DOHH2 (cell line): ENCODE measurements at regions not wholly inside any gene's neighbourhood (a gene's known extent, or its start where the extent isn't known, plus 50 kb on each side); places are given as distances from the start of the nearest gene placed in this dataset.

Experiments
- H3F3A ChIP-seq: fragments of 200-600 bp; sonication (generic), shearing (Covaris generic); 2 replicates; pipeline ENCODE4 v1.6.0; 2016; ENCODE audit warnings: antibody characterized with exemption, mild to moderate bottlenecking; ENCODE audit not compliant: control insufficient read depth, insufficient read depth
- H3K27ac ChIP-seq: fragments of 200-600 bp; sonication (generic); 2 replicates; pipeline ENCODE4 v1.5.1; 2014; ENCODE audit warnings: low read depth, mild to moderate bottlenecking, low read length, moderate library complexity
- H3K27me3 ChIP-seq: fragments of 200-600 bp; sonication (generic); 2 replicates; pipeline ENCODE4 v1.6.1; 2014; ENCODE audit warnings: mild to moderate bottlenecking, low read length, mixed read lengths; ENCODE audit not compliant: control insufficient read depth
- H3K36me3 ChIP-seq: fragments of 200-600 bp; sonication (generic); 2 replicates; pipeline ENCODE4 v1.6.1; 2014; ENCODE audit warnings: mild to moderate bottlenecking, low read length, moderate library complexity, mixed read lengths; ENCODE audit not compliant: control insufficient read depth
- H3K4me1 ChIP-seq: fragments of 200-600 bp; sonication (generic); 2 replicates; pipeline ENCODE4 v1.6.1; 2014; ENCODE audit warnings: mild to moderate bottlenecking, low read length, mixed read lengths; ENCODE audit not compliant: control insufficient read depth
- H3K4me2 ChIP-seq: fragments of 200-600 bp; sonication (generic); 2 replicates; pipeline ENCODE4 v1.6.0; 2014; ENCODE audit warnings: mild to moderate bottlenecking, low read length, moderate library complexity
- H3K4me3 ChIP-seq: fragments of 200-600 bp; sonication (generic); 2 replicates; pipeline ENCODE4 v1.5.1; 2014; ENCODE audit warnings: mild to moderate bottlenecking, low read length, mixed read lengths
- H3K79me2 ChIP-seq: fragments of 200-600 bp; sonication (generic); 2 replicates; pipeline ENCODE4 v1.6.1; 2014; ENCODE audit warnings: mild to moderate bottlenecking, low read length, mixed read lengths; ENCODE audit not compliant: control insufficient read depth
- H3K9me2 ChIP-seq: fragments of 200-600 bp; sonication (generic); replicated peaks from 2 replicates; pipeline ENCODE4 v1.6.1; 2014; ENCODE audit warnings: mild to moderate bottlenecking, low read length, mixed read lengths; ENCODE audit not compliant: control insufficient read depth
- H3K9me3 ChIP-seq: fragments of 200-600 bp; sonication (generic); 2 replicates; pipeline ENCODE4 v1.6.1; 2014; ENCODE audit warnings: antibody characterized with exemption, low read length, mixed read lengths; ENCODE audit not compliant: control insufficient read depth, insufficient read depth
- H4K20me1 ChIP-seq: fragments of 200-600 bp; sonication (generic); 2 replicates; pipeline ENCODE4 v1.6.0; 2014; ENCODE audit warnings: low read depth, mild to moderate bottlenecking, antibody characterized with exemption, low read length, moderate library complexity; ENCODE audit not compliant: control insufficient read depth, insufficient read depth
- CTCF ChIP-seq: fragments of 200-600 bp; sonication (generic); IDR thresholded peaks from one replicate; pipeline ENCODE4 v1.5.1; 2014; ENCODE audit warnings: antibody characterized with exemption, mild to moderate bottlenecking, low read depth, low read length; ENCODE audit not compliant: poor library complexity, severe bottlenecking
- EZH2phosphoT487 ChIP-seq: fragments of 200-600 bp; sonication (generic); IDR thresholded peaks from 2 replicates; pipeline ENCODE4 v1.6.1; 2017; ENCODE audit warnings: borderline replicate concordance, mild to moderate bottlenecking, antibody characterized with exemption, low read length, moderate library complexity, mixed read lengths

- H3K27me3 ChIP-seq, result no peaks in the 10 kb centered on the region
- TF ChIP-seq EZH2phosphoT487 (no peak), CTCF (no peak)
These were observed 1208.5 kb upstream of the ADGRL4 start for GRCh38 chr1:80214888-80215540.

DNA sequence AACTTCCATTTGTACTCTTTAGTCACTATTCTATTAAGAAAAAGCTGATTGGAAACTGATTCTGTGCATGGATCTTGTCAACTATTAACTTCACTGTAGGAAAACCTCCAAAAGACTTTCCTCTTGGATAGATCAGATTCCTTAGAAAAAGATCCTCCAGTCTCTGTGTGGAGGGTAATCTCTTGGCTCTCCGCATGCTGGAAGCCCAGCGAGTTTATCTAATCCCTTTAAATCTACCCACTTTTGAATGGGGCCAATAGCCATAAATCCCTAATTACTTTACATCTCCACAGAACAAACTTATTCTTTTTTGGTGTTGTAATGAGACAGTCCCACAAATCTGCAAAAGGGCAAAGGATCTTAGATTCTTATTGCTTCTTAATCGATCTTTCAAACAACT, 1206.4 kb upstream of the ADGRL4 start:
- Histone ChIP-seq H3K9me2 (no peaks in the 10 kb centered on the region), H3K36me3 (no peaks in the 10 kb centered on the region), H3K4me1 (no peaks in the 10 kb centered on the region), H3K4me2 (no peak overlapping the region), H4K20me1 (no peaks in the 10 kb centered on the region), H3F3A (no peaks in the 10 kb centered on the region), H3K27ac (no peak overlapping the region), H3K79me2 (no peaks in the 10 kb centered on the region), H3K4me3 (no peak overlapping the region), H3K9me3 (no peaks in the 10 kb centered on the region), H3K27me3 (no peaks in the 10 kb centered on the region)
- TF ChIP-seq EZH2phosphoT487 (no peak), CTCF (no peak)

More at GRCh38 chr1:80214888-80215540, 1208.5 kb upstream of the ADGRL4 start:
- Histone ChIP-seq H3K9me3 (no peaks in the 10 kb centered on the region), H3K4me2 (no peak overlapping the region), H3K36me3 (no peaks in the 10 kb centered on the region), H3K27ac (no peak overlapping the region), H3K4me3 (no peak overlapping the region), H3K79me2 (no peaks in the 10 kb centered on the region), H3K4me1 (no peaks in the 10 kb centered on the region), H3K9me2 (no peaks in the 10 kb centered on the region), H3F3A (no peaks in the 10 kb centered on the region), H4K20me1 (no peaks in the 10 kb centered on the region)

GRCh38 chr1:80211691-80212380, 1205.3 kb upstream of the ADGRL4 start:
- Histone ChIP-seq H3K4me3 (no peak overlapping the region), H3K9me2 (no peaks in the 10 kb centered on the region), H3K4me1 (no peaks in the 10 kb centered on the region), H3K4me2 (no peak overlapping the region), H3F3A (no peaks in the 10 kb centered on the region), H3K27ac (no peak overlapping the region), H3K79me2 (no peaks in the 10 kb centered on the region), H4K20me1 (no peaks in the 10 kb centered on the region), H3K9me3 (no peaks in the 10 kb centered on the region), H3K36me3 (no peaks in the 10 kb centered on the region), H3K27me3 (no peaks in the 10 kb centered on the region)
- TF ChIP-seq CTCF (no peak), EZH2phosphoT487 (no peak)
